SH-SY5Y (cell line): ENCODE measurements at regions not wholly inside any gene's neighbourhood (a gene's known extent, or its start where the extent isn't known, plus 50 kb on each side); places are given as distances from the start of the nearest gene placed in this dataset.

Experiments
- GATA2 ChIP-seq: IDR thresholded peaks from 2 replicates; pipeline ENCODE4 v1.6.1; 2011; ENCODE audit warnings: mild to moderate bottlenecking, low read depth, low read length
- GATA3 ChIP-seq: IDR thresholded peaks from 2 replicates; pipeline ENCODE4 v1.6.1; 2011; ENCODE audit warnings: low read depth, mild to moderate bottlenecking, low read length, moderate library complexity

GRCh38 chr15:91649016-91649415 lies 204.5 kb upstream of the SLCO3A1 start:
- TF ChIP-seq GATA3 (no peak), GATA2 (no peak)

GRCh38 chr15:91649831-91650321 lies 203.6 kb upstream of the SLCO3A1 start:
- TF ChIP-seq GATA2: no peak
- TF ChIP-seq GATA3: no peak

GRCh38 chr15:91651251-91651650 lies 202.3 kb upstream of the SLCO3A1 start:
- TF ChIP-seq GATA3 (no peak), GATA2 (no peak)

GRCh38 chr15:91652610-91653207 lies 200.8 kb upstream of the SLCO3A1 start:
- TF ChIP-seq GATA2 (no peak), GATA3 (no peak)

- TF ChIP-seq GATA3: peak; percentile 54; the same call in 1 of the 2 replicates
- peak; percentile 40; the same call in 1 of the 2 replicates for TF ChIP-seq GATA2
Measured at GRCh38 chr15:91660174-91660649, 193.3 kb upstream of the SLCO3A1 start.

GRCh38 chr15:91664224-91664836 lies 189.2 kb upstream of the SLCO3A1 start:
- TF ChIP-seq GATA2 (no peak), GATA3 (no peak)

GRCh38 chr15:91665212-91665611 lies 188.3 kb upstream of the SLCO3A1 start:
- no peak for TF ChIP-seq GATA2

- no peak for TF ChIP-seq GATA2
- no peak for TF ChIP-seq GATA3
Measured at GRCh38 chr15:91668370-91668769, 185.1 kb upstream of the SLCO3A1 start.

- no peak for TF ChIP-seq GATA3
- no peak for TF ChIP-seq GATA2
Measured at GRCh38 chr15:91670108-91670507, 183.4 kb upstream of the SLCO3A1 start.

- TF ChIP-seq GATA2 (no peak), GATA3 (no peak)
Measured at GRCh38 chr15:91678003-91678402, 175.5 kb upstream of the SLCO3A1 start.

GRCh38 chr15:91679447-91679846 lies 174.1 kb upstream of the SLCO3A1 start:
- no peak for TF ChIP-seq GATA3

GRCh38 chr15:91685436-91685835 lies 168.1 kb upstream of the SLCO3A1 start:
- TF ChIP-seq GATA2 (no peak), GATA3 (no peak)

GRCh38 chr15:91688811-91689210 lies 164.7 kb upstream of the SLCO3A1 start:
- TF ChIP-seq GATA3 (no peak), GATA2 (no peak)

GRCh38 chr15:91689377-91689776 lies 164.1 kb upstream of the SLCO3A1 start:
- TF ChIP-seq GATA2 (no peak), GATA3 (no peak)

- TF ChIP-seq GATA3: no peak
Measured at GRCh38 chr15:91692596-91692995, 160.9 kb upstream of the SLCO3A1 start.
